ENCODE measurements at regions not wholly inside any gene's neighbourhood (a gene's known extent, or its start where the extent isn't known, plus 50 kb on each side); places are given as distances from the start of the nearest gene placed in this dataset.

GRCh38 chr2:7205151-7205830, 288.1 kb downstream of the RNF144A start:
- Histone ChIP-seq H3K9me3 (ENCODE audit: control insufficient read depth in 4 of 4, low read length in 3 of 4) (no peaks in the 10 kb centered on the region), H3K36me3 (ENCODE audit: control insufficient read depth in 4 of 4, insufficient read depth in 3 of 4, low read depth in 1 of 4, low read length in 3 of 4) (no peaks in the 10 kb centered on the region), H3K27ac (ENCODE audit: low read depth in 1 of 2, low read length in 2 of 2) (no peak overlapping the region), H3K9ac (ENCODE audit: low read depth in 1 of 2, low read length in 2 of 2) (no peak overlapping the region), H3K4me3 (ENCODE audit: low read depth in 1 of 3, low read length in 3 of 3) (no peak overlapping the region), H3K27me3 (ENCODE audit: control insufficient read depth in 4 of 4, insufficient read depth in 4 of 4, low read length in 3 of 4) (peaks cover 0 to 1% (median 0%) of the 10 kb centered on the region in 4 donors), H3K4me1 (ENCODE audit: control insufficient read depth in 4 of 4, insufficient read depth in 4 of 4, low read length in 3 of 4) (no peaks in the 10 kb centered on the region)
- 80% methylated on average over 9 of the region's 9 CpGs for WGBS
- TF ChIP-seq TAF1 (conservative IDR thresholded peaks at IDR 0.05) (no peak), RAD21 (IDR thresholded peaks at IDR 0.05) (no peak), YY1 (IDR thresholded peaks at IDR 0.05) (no peak), ATF3 (IDR thresholded peaks at IDR 0.05) (no peak), REST (IDR thresholded peaks at IDR 0.05) (no peak), SP1 (IDR thresholded peaks at IDR 0.05) (no peak), FOXA1 (IDR thresholded peaks at IDR 0.05) (no peak), ZBTB33 (IDR thresholded peaks at IDR 0.05) (no peak), EGR1 (IDR thresholded peaks at IDR 0.05; ENCODE audit: low read depth in 2 of 2) (no peak), GABPA (IDR thresholded peaks at IDR 0.05 in 1 of 2, conservative IDR thresholded peaks at IDR 0.05 in 1 of 2) (no peak), RXRA (IDR thresholded peaks at IDR 0.05) (no peak), HNF4G (IDR thresholded peaks at IDR 0.05) (no peak), MAX (IDR thresholded peaks at IDR 0.05) (no peak), FOXA2 (IDR thresholded peaks at IDR 0.05) (no peak), HNF4A (conservative IDR thresholded peaks at IDR 0.05) (no peak), JUND (IDR thresholded peaks at IDR 0.05) (no peak)
- DNase-seq (ENCODE audit: low spot score) = no peak

- Histone ChIP-seq H3K4me1 (ENCODE audit: control insufficient read depth in 4 of 4, insufficient read depth in 4 of 4, low read length in 3 of 4) (no peaks in the 10 kb centered on the region), H3K27ac (ENCODE audit: low read depth in 1 of 2, low read length in 2 of 2) (no peak overlapping the region), H3K36me3 (ENCODE audit: control insufficient read depth in 4 of 4, insufficient read depth in 3 of 4, low read depth in 1 of 4, low read length in 3 of 4) (no peaks in the 10 kb centered on the region), H3K9me3 (ENCODE audit: control insufficient read depth in 4 of 4, low read length in 3 of 4) (no peaks in the 10 kb centered on the region), H3K27me3 (ENCODE audit: control insufficient read depth in 4 of 4, insufficient read depth in 4 of 4, low read length in 3 of 4) (no peaks in the 10 kb centered on the region), H3K4me3 (ENCODE audit: low read depth in 1 of 3, low read length in 3 of 3) (no peak overlapping the region), H3K9ac (ENCODE audit: low read depth in 1 of 2, low read length in 2 of 2) (no peak overlapping the region)
- DNase-seq (ENCODE audit: low spot score) = no peak
- TF ChIP-seq TAF1 (conservative IDR thresholded peaks at IDR 0.05) (no peak), YY1 (IDR thresholded peaks at IDR 0.05) (no peak), FOXA2 (IDR thresholded peaks at IDR 0.05) (no peak), HNF4A (conservative IDR thresholded peaks at IDR 0.05) (no peak), HNF4G (IDR thresholded peaks at IDR 0.05) (no peak), RAD21 (IDR thresholded peaks at IDR 0.05) (no peak), RXRA (IDR thresholded peaks at IDR 0.05) (no peak), SP1 (IDR thresholded peaks at IDR 0.05) (no peak), ZBTB33 (IDR thresholded peaks at IDR 0.05) (no peak), CTCF (IDR thresholded peaks at IDR 0.05; ENCODE audit: low read depth, low read length, missing input control) (no peak), GABPA (IDR thresholded peaks at IDR 0.05 in 1 of 2, conservative IDR thresholded peaks at IDR 0.05 in 1 of 2) (no peak), FOXA1 (IDR thresholded peaks at IDR 0.05) (no peak)
- WGBS = 81% methylated on average over 10 of the region's 10 CpGs
Observed at GRCh38 chr2:7206111-7206810, 289.0 kb downstream of the RNF144A start.
